Neural crest cell (in vitro differentiated cells): ENCODE measurements at regions not wholly inside any gene's neighbourhood (a gene's known extent, or its start where the extent isn't known, plus 50 kb on each side); places are given as distances from the start of the nearest gene placed in this dataset.
A peak's percentile ranks its signal among the peaks of the same experiment; 100 is the strongest.

Experiments used
- DNase-seq: peaks from one replicate; pipeline ENCODE4 v3.0.0; 2021; ENCODE audit warnings: low read depth, mixed read lengths, low spot score
- H3K27ac Mint-ChIP-seq: one replicate; pipeline ENCODE4 v1.8.0; 2021; ENCODE audit warnings: mild to moderate bottlenecking, mixed read lengths; ENCODE audit not compliant: unreplicated experiment
- H3K27me3 Mint-ChIP-seq: 2 replicates; pipeline ENCODE4 v1.8.0; 2021; ENCODE audit warnings: low read depth, mild to moderate bottlenecking, mixed read lengths
- H3K36me3 Mint-ChIP-seq: 2 replicates; pipeline ENCODE4 v1.8.0; 2021; ENCODE audit warnings: low read depth, mild to moderate bottlenecking, mixed read lengths
- H3K4me1 Mint-ChIP-seq: 2 replicates; pipeline ENCODE4 v1.8.0; 2021; ENCODE audit warnings: mixed read lengths
- H3K4me3 Mint-ChIP-seq: one replicate; pipeline ENCODE4 v1.8.0; 2021; ENCODE audit warnings: mild to moderate bottlenecking, mixed read lengths
- H3K9me3 Mint-ChIP-seq: 2 replicates; pipeline ENCODE4 v1.8.0; 2021; ENCODE audit warnings: mixed read lengths
- CTCF ChIP-seq: fragments of 200-600 bp; sonication (generic); conservative IDR thresholded peaks from 2 replicates; pipeline ENCODE4 v1.5.0; 2021; ENCODE audit warnings: antibody characterized with exemption, mild to moderate bottlenecking

GRCh38 chr1:37398096-37398495 lies 76.3 kb upstream of the ZC3H12A start:
- TF ChIP-seq CTCF = no peak
- H3K27ac Mint-ChIP-seq = no peak overlapping the region
- H3K27me3 Mint-ChIP-seq = peaks cover 71% of the 10 kb centered on the region
- no peak for DNase-seq
- no peaks in the 10 kb centered on the region for H3K9me3 Mint-ChIP-seq
- no peaks in the 10 kb centered on the region for H3K36me3 Mint-ChIP-seq
- H3K4me3 Mint-ChIP-seq = no peak overlapping the region
- peaks cover 40% of the 10 kb centered on the region for H3K4me1 Mint-ChIP-seq

GRCh38 chr1:37399205-37399604 lies 75.2 kb upstream of the ZC3H12A start:
- Mint-ChIP-seq H3K4me1 (peaks cover 36% of the 10 kb centered on the region), H3K27me3 (peaks cover 72% of the 10 kb centered on the region)
- DNase-seq = no peak

GRCh38 chr1:37399830-37400464 lies 74.4 kb upstream of the ZC3H12A start:
- H3K27me3 Mint-ChIP-seq = peaks cover 70% of the 10 kb centered on the region
- TF ChIP-seq CTCF = no peak
- H3K27ac Mint-ChIP-seq = peak overlapping the region; percentile 81

More at GRCh38 chr1:37399205-37399604, 75.2 kb upstream of the ZC3H12A start:
- Mint-ChIP-seq H3K27ac (no peak overlapping the region), H3K4me3 (no peak overlapping the region), H3K36me3 (no peaks in the 10 kb centered on the region), H3K9me3 (no peaks in the 10 kb centered on the region)
- no peak for TF ChIP-seq CTCF

GRCh38 chr1:37400466-37401225 lies 73.7 kb upstream of the ZC3H12A start:
- DNase-seq = no peak
- H3K27ac Mint-ChIP-seq = no peak overlapping the region
- no peaks in the 10 kb centered on the region for H3K9me3 Mint-ChIP-seq
- peaks cover 69% of the 10 kb centered on the region for H3K27me3 Mint-ChIP-seq
- no peak for TF ChIP-seq CTCF
- no peaks in the 10 kb centered on the region for H3K36me3 Mint-ChIP-seq
- H3K4me3 Mint-ChIP-seq = peak overlapping the region; percentile 16
- peaks cover 25% of the 10 kb centered on the region for H3K4me1 Mint-ChIP-seq

More at GRCh38 chr1:37399830-37400464, 74.4 kb upstream of the ZC3H12A start:
- Mint-ChIP-seq H3K4me1 (peaks cover 32% of the 10 kb centered on the region), H3K4me3 (no peak overlapping the region), H3K36me3 (no peaks in the 10 kb centered on the region), H3K9me3 (no peaks in the 10 kb centered on the region)
- DNase-seq = no peak

- no peak for DNase-seq
- TF ChIP-seq CTCF = no peak
- peaks cover 18% of the 10 kb centered on the region for H3K4me1 Mint-ChIP-seq
- no peak overlapping the region for H3K27ac Mint-ChIP-seq
- H3K9me3 Mint-ChIP-seq = no peaks in the 10 kb centered on the region
- peaks cover 58% of the 10 kb centered on the region for H3K27me3 Mint-ChIP-seq
- H3K4me3 Mint-ChIP-seq = no peak overlapping the region
- H3K36me3 Mint-ChIP-seq = no peaks in the 10 kb centered on the region
Measured at GRCh38 chr1:37403166-37403565, 71.2 kb upstream of the ZC3H12A start.
